Endothelial cell of umbilical vein (primary cell): ENCODE measurements at regions not wholly inside any gene's neighbourhood (a gene's known extent, or its start where the extent isn't known, plus 50 kb on each side); places are given as distances from the start of the nearest gene placed in this dataset.

Experiments
- BruUV-seq: library from RNA; stranded (reverse); fragments of 400-500 nt; replicated peaks from 2 replicates; lab custom pipeline; 2021; lab: Mats Ljungman, UMichigan
- CTCF ChIA-PET: fragments of 300-600, 350-600 bp; sonication (Branson Sonifier 250); formaldehyde crosslinking; loops from one replicate; lab custom pipeline; 2021; ENCODE audit warnings: antibody characterized with exemption, inconsistent platforms; lab: Charles Lee
- POLR2A ChIA-PET: fragments of 300-600, 350-600 bp; sonication (Branson Sonifier 250); formaldehyde crosslinking; loops from one replicate; lab custom pipeline; 2021; ENCODE audit warnings: antibody characterized with exemption, inconsistent platforms; lab: Charles Lee
- DNase-seq: peaks from one replicate; pipeline ENCODE4 v3.0.0-alpha.2; 2011; ENCODE audit warnings: low read depth, low spot score
- FAIRE-seq: peaks from 2 replicates; lab custom pipeline; 2011; peaks lifted over from hg19 to GRCh38; lab: Jason Lieb, UNC
- H2AFZ ChIP-seq: 2 replicates; pipeline ENCODE4 v1.6.0; 2012; ENCODE audit warnings: low read depth, low read length, control low read depth, inconsistent platforms
- H3K27ac ChIP-seq: 2 replicates; pipeline ENCODE4 v1.5.1; 2011; ENCODE audit warnings: low read depth, mild to moderate bottlenecking, control low read depth, low read length, moderate library complexity; ENCODE audit not compliant: insufficient read depth
- H3K27me3 ChIP-seq, 2 experiments: 2 replicates each; pipeline versions ENCODE4 v1.6.0 to v1.6.1; 2011; ENCODE audit warnings: low read length in 2 of 2, mixed read lengths in 1 of 2; ENCODE audit not compliant: control insufficient read depth in 2 of 2, insufficient read depth in 2 of 2
- H3K36me3 ChIP-seq, 2 experiments: 2 replicates in 1 of 2; 3 replicates in 1 of 2; pipeline ENCODE4 v1.5.1; 2011; ENCODE audit warnings: low read length in 2 of 2, mild to moderate bottlenecking in 1 of 2, moderate library complexity in 1 of 2; ENCODE audit not compliant: control insufficient read depth in 2 of 2, insufficient read depth in 2 of 2; ENCODE audit errors: extremely low read depth in 1 of 2
- H3K4me1 ChIP-seq: 3 replicates; pipeline ENCODE4 v1.5.1; 2011; ENCODE audit warnings: mild to moderate bottlenecking, low read length; ENCODE audit not compliant: control insufficient read depth, insufficient read depth; ENCODE audit errors: extremely low read depth
- H3K4me2 ChIP-seq: 2 replicates; pipeline ENCODE4 v1.6.1; 2011; ENCODE audit warnings: low read length, control low read depth, mixed read lengths; ENCODE audit not compliant: insufficient read depth
- H3K4me3 ChIP-seq, 3 experiments: fragments of 200-600 bp in 1 of 3; sonication (generic), shearing (Covaris generic) in 1 of 3; replicated peaks in 1 of 3; 2 replicates each; pipeline ENCODE4 v1.5.1; 2011 to 2016; ENCODE audit warnings: control low read depth in 3 of 3, low read length in 3 of 3, mild to moderate bottlenecking in 2 of 3, inconsistent platforms in 1 of 3, low read depth in 1 of 3, moderate library complexity in 1 of 3; ENCODE audit not compliant: insufficient read depth in 1 of 3
- H3K79me2 ChIP-seq: 2 replicates; pipeline ENCODE4 v1.6.0; 2012; ENCODE audit warnings: low read length, inconsistent platforms; ENCODE audit not compliant: control insufficient read depth, insufficient read depth
- H3K9ac ChIP-seq: replicated peaks from 2 replicates; pipeline ENCODE3; 2011; ENCODE audit warnings: low read length, control low read depth; ENCODE audit not compliant: insufficient read depth; ENCODE audit errors: extremely low read depth
- H3K9me1 ChIP-seq: replicated peaks from 3 replicates; pipeline ENCODE4 v1.6.0; 2011; ENCODE audit warnings: mild to moderate bottlenecking, low read length; ENCODE audit not compliant: control insufficient read depth, insufficient read depth; ENCODE audit errors: extremely low read depth
- H3K9me3 ChIP-seq: replicated peaks from 2 replicates; pipeline ENCODE4 v1.5.1; 2012; ENCODE audit warnings: low read length, inconsistent platforms; ENCODE audit not compliant: control insufficient read depth, insufficient read depth
- H4K20me1 ChIP-seq: replicated peaks from 2 replicates; pipeline ENCODE3; 2011; ENCODE audit warnings: mild to moderate bottlenecking, low read length; ENCODE audit not compliant: control insufficient read depth, insufficient read depth; ENCODE audit errors: extremely low read depth
- CTCF ChIP-seq, 2 donors: IDR thresholded peaks; 1 replicate in 1 of 2; 2 replicates in 1 of 2; pipeline ENCODE4 v1.5.1; 2011; ENCODE audit warnings: low read length in 2 of 2, mild to moderate bottlenecking in 2 of 2, moderate library complexity in 2 of 2, control low read depth in 1 of 2, inconsistent platforms in 1 of 2, low read depth in 1 of 2; ENCODE audit not compliant: insufficient read depth in 1 of 2; ENCODE audit errors: extremely low read depth in 1 of 2
- EZH2 ChIP-seq: IDR thresholded peaks from 2 replicates; pipeline ENCODE4 v1.6.1; 2012; ENCODE audit warnings: borderline replicate concordance, low read depth, mild to moderate bottlenecking, moderate library complexity, low read length, inconsistent platforms; ENCODE audit not compliant: severe bottlenecking
- FOS ChIP-seq: IDR thresholded peaks from 2 replicates; pipeline ENCODE4 v1.6.1; 2011; ENCODE audit warnings: mild to moderate bottlenecking, low read length, moderate library complexity, borderline replicate concordance; ENCODE audit not compliant: insufficient read depth
- GATA2 ChIP-seq: IDR thresholded peaks from 2 replicates; pipeline ENCODE4 v1.7.0; 2011; ENCODE audit warnings: low read depth, mild to moderate bottlenecking, moderate library complexity, mixed read lengths, low read length; ENCODE audit not compliant: insufficient read length, insufficient read depth
- JUN ChIP-seq: IDR thresholded peaks from 2 replicates; pipeline ENCODE4 v1.6.1; 2011; ENCODE audit warnings: borderline replicate concordance, low read depth; ENCODE audit not compliant: insufficient read length, insufficient read depth
- MAX ChIP-seq: IDR thresholded peaks from 2 replicates; pipeline ENCODE4 v1.6.1; 2011; ENCODE audit not compliant: insufficient read depth, insufficient read length
- MYC ChIP-seq: IDR thresholded peaks from one replicate; pipeline ENCODE4 v1.6.1; 2011; ENCODE audit warnings: mild to moderate bottlenecking, low read depth, low read length
- POLR2A ChIP-seq: IDR thresholded peaks from 2 replicates; pipeline ENCODE4 v1.6.1; 2012; ENCODE audit warnings: low read depth, mild to moderate bottlenecking, control low read depth, low read length
- POLR2AphosphoS5 ChIP-seq: IDR thresholded peaks from 2 replicates; pipeline ENCODE4 v1.6.1; 2012; ENCODE audit warnings: low read depth, mild to moderate bottlenecking, control low read depth, low read length, moderate library complexity; ENCODE audit not compliant: insufficient read depth
- dilution Hi-C: fragments of 300-500 bp; cut with MboI; formaldehyde crosslinking; loops from one replicate; pipeline ENCODE4 v1.15.0; 2019; ENCODE audit warnings: low sequenced_read_pairs; ENCODE audit not compliant: extremely low pct_ligation_motif_present
- intact Hi-C: fragments of 100-400 bp; cut with micrococcal nuclease; formaldehyde crosslinking; loops from one replicate; pipeline ENCODE4 v1.10.0; 2022

GRCh38 chr1:244782056-244782455 is 53.4 kb upstream of the COX20 start:
- no peak for DNase-seq
- no peak overlapping the region for H3K9ac ChIP-seq
- no peaks in the 10 kb centered on the region for H3K9me1 ChIP-seq
- H3K4me3 ChIP-seq: no peak overlapping the region
- peaks cover 10% of the 10 kb centered on the region for H3K4me1 ChIP-seq
- no peaks in the 10 kb centered on the region for H3K36me3 ChIP-seq
- no peaks in the 10 kb centered on the region for H3K27me3 ChIP-seq
- H3K9me3 ChIP-seq: no peaks in the 10 kb centered on the region
- intact Hi-C loops (no loop called here), dilution Hi-C loops (no loop called here)
- BruUV-seq: no TSS peak
- H2AFZ ChIP-seq: no peak overlapping the region
- no peaks in the 10 kb centered on the region for H4K20me1 ChIP-seq
- TF ChIP-seq CTCF (IDR thresholded peaks at IDR 0.05; ENCODE audit: extremely low read depth in 1 of 2, insufficient read depth in 1 of 2, low read depth in 1 of 2, low read length in 2 of 2): no peak
- no peak for TF ChIP-seq FOS
- TF ChIP-seq MAX: no peak
- TF ChIP-seq JUN: no peak
- TF ChIP-seq MYC: no peak
- TF ChIP-seq POLR2AphosphoS5: no peak
- TF ChIP-seq POLR2A: no peak
- no peak for TF ChIP-seq EZH2
- no peak for TF ChIP-seq GATA2
- FAIRE-seq: no peak
- no peak overlapping the region for H3K4me2 ChIP-seq
- H3K79me2 ChIP-seq: no peaks in the 10 kb centered on the region
- ChIA-PET POLR2A (no interaction called here), CTCF (interaction anchor here (0.8 to 1.4 kb wide), 2 partner anchors 9 to 15 kb away, joined by 3 to 7 read pairs; no protein-coding TSS in a partner anchor)
- H3K27ac ChIP-seq: no peak overlapping the region
